Ovary (tissue), 3 donors: ENCODE measurements at regions not wholly inside any gene's neighbourhood (a gene's known extent, or its start where the extent isn't known, plus 50 kb on each side); places are given as distances from the start of the nearest gene placed in this dataset.

Experiments
- CTCF ChIP-seq, 3 donors: fragments of 450-650 bp in 2 of 3; fragments of 200-600 bp in 1 of 3; IDR thresholded peaks; one replicate each; pipeline versions ENCODE4 v1.5.1 to v1.8.0; 2016 to 2022; ENCODE audit warnings: antibody characterized with exemption in 3 of 3, mild to moderate bottlenecking in 1 of 3
- EP300 ChIP-seq: sonication (generic); formaldehyde crosslinking; IDR thresholded peaks from one replicate; pipeline ENCODE4 v1.6.1; 2017; ENCODE audit warnings: antibody characterized with exemption
- POLR2A ChIP-seq: fragments of 450-650 bp; IDR thresholded peaks from one replicate; pipeline ENCODE4 v1.6.1; 2017; ENCODE audit warnings: antibody characterized with exemption, mild to moderate bottlenecking, moderate library complexity
- donor health status: DM: no; HTN: no; CAD: no.

GRCh38 chr6:3524456-3524855, 67.6 kb upstream of the SLC22A23 start:
- TF ChIP-seq EP300 (no peak), CTCF (IDR thresholded peaks at IDR 0.05) (no peak), POLR2A (no peak)
